ENCODE measurements at regions not wholly inside any gene's neighbourhood (a gene's known extent, or its start where the extent isn't known, plus 50 kb on each side); places are given as distances from the start of the nearest gene placed in this dataset.

GRCh38 chrX:149365552-149365951 is 139.6 kb downstream of the IDS start:
- H3K4me3 ChIP-seq (ENCODE audit: low read depth, low read length): no peak overlapping the region
- no peak for DNase-seq (ENCODE audit: low read depth)
- no peak for TF ChIP-seq CTCF (conservative IDR thresholded peaks at IDR 0.05; ENCODE audit: low read depth, low read length)

- DNase-seq (ENCODE audit: low read depth): peak; percentile 8
- no peak overlapping the region for H3K4me3 ChIP-seq (ENCODE audit: low read depth, low read length)
- no peak for TF ChIP-seq CTCF (conservative IDR thresholded peaks at IDR 0.05; ENCODE audit: low read depth, low read length)
Measured at GRCh38 chrX:149365061-149365460, 140.0 kb downstream of the IDS start.

- H3K4me3 ChIP-seq (ENCODE audit: low read depth, low read length): no peak overlapping the region
- DNase-seq (ENCODE audit: low read depth): no peak
- TF ChIP-seq CTCF (conservative IDR thresholded peaks at IDR 0.05; ENCODE audit: low read depth, low read length): no peak
Measured at GRCh38 chrX:149363965-149364364, 141.1 kb downstream of the IDS start.

- DNase-seq (ENCODE audit: low read depth): no peak
- no peak for TF ChIP-seq CTCF (conservative IDR thresholded peaks at IDR 0.05; ENCODE audit: low read depth, low read length)
- H3K4me3 ChIP-seq (ENCODE audit: low read depth, low read length): no peak overlapping the region
Measured at GRCh38 chrX:149346306-149346705, 158.8 kb downstream of the IDS start.

GRCh38 chrX:149322316-149322715 is 182.8 kb downstream of the IDS start:
- DNase-seq (ENCODE audit: low read depth): no peak
- no peak for TF ChIP-seq CTCF (conservative IDR thresholded peaks at IDR 0.05; ENCODE audit: low read depth, low read length)
- no peak overlapping the region for H3K4me3 ChIP-seq (ENCODE audit: low read depth, low read length)

- peak; percentile 72 for DNase-seq (ENCODE audit: low read depth)
- H3K4me3 ChIP-seq (ENCODE audit: low read depth, low read length): no peak overlapping the region
- TF ChIP-seq CTCF (conservative IDR thresholded peaks at IDR 0.05; ENCODE audit: low read depth, low read length): no peak
Measured at GRCh38 chrX:149313871-149314371, 191.2 kb downstream of the IDS start.

- H3K4me3 ChIP-seq (ENCODE audit: low read depth, low read length): no peak overlapping the region
- DNase-seq (ENCODE audit: low read depth): peak; percentile 24
- no peak for TF ChIP-seq CTCF (conservative IDR thresholded peaks at IDR 0.05; ENCODE audit: low read depth, low read length)
Measured at GRCh38 chrX:149312988-149313387, 192.1 kb downstream of the IDS start.
